HCT116 (cell line): ENCODE measurements at regions not wholly inside any gene's neighbourhood (a gene's known extent, or its start where the extent isn't known, plus 50 kb on each side); places are given as distances from the start of the nearest gene placed in this dataset.

Experiments used
- ATF3 ChIP-seq: IDR thresholded peaks from 2 replicates; pipeline ENCODE4 v1.6.1; 2012
- CTCF ChIP-seq, 3 experiments: fragments of 200-600 bp in 1 of 3; sonication (generic) in 1 of 3; IDR thresholded peaks in 2 of 3; conservative IDR thresholded peaks in 1 of 3; 2 replicates each; pipeline ENCODE4 v1.5.1; 2012 to 2017; ENCODE audit warnings: low read depth in 2 of 3, low read length in 2 of 3, antibody characterized with exemption in 1 of 3, borderline replicate concordance in 1 of 3, control low read depth in 1 of 3, mild to moderate bottlenecking in 1 of 3, mixed read lengths in 1 of 3, mixed run types in 1 of 3, moderate library complexity in 1 of 3; ENCODE audit not compliant: insufficient read depth in 1 of 3
- EGR1 ChIP-seq: IDR thresholded peaks from 2 replicates; pipeline ENCODE4 v1.6.1; 2012; ENCODE audit warnings: low read depth
- EZH2 ChIP-seq: fragments of 200-600 bp; sonication (generic); IDR thresholded peaks from 2 replicates; pipeline ENCODE4 v1.6.1; 2017; ENCODE audit warnings: antibody characterized with exemption, mixed run types
- EZH2phosphoT487 ChIP-seq: fragments of 200-600 bp; IDR thresholded peaks from 2 replicates; pipeline ENCODE4 v1.6.1; 2018; ENCODE audit warnings: antibody characterized with exemption, borderline replicate concordance
- JUND ChIP-seq: IDR thresholded peaks from 2 replicates; pipeline ENCODE4 v1.6.1; 2012
- MAX ChIP-seq: IDR thresholded peaks from 2 replicates; pipeline ENCODE4 v1.6.1; 2012
- POLR2A ChIP-seq: IDR thresholded peaks from 2 replicates; pipeline ENCODE4 v1.7.0; 2011; ENCODE audit warnings: borderline replicate concordance; ENCODE audit not compliant: insufficient read depth, insufficient read length; ENCODE audit errors: extremely low read depth
- POLR2AphosphoS5 ChIP-seq: IDR thresholded peaks from 2 replicates; pipeline ENCODE4 v1.6.1; 2011; ENCODE audit warnings: mild to moderate bottlenecking, low read depth, low read length, moderate library complexity
- RAD21 ChIP-seq: IDR thresholded peaks from 2 replicates; pipeline ENCODE4 v1.6.1; 2012; ENCODE audit warnings: low read depth, mild to moderate bottlenecking
- SP1 ChIP-seq: IDR thresholded peaks from 2 replicates; pipeline ENCODE4 v1.6.1; 2012; ENCODE audit warnings: low read depth
- YY1 ChIP-seq: IDR thresholded peaks from 2 replicates; pipeline ENCODE4 v1.6.1; 2011; ENCODE audit warnings: low read length, low read depth, moderate library complexity, mild to moderate bottlenecking; ENCODE audit not compliant: insufficient replicate concordance; ENCODE audit errors: extremely low read depth

GRCh38 chr17:10993126-10993525 is 155.2 kb upstream of the PIRT start:
- TF ChIP-seq POLR2A = no peak
- TF ChIP-seq SP1 = no peak
- TF ChIP-seq CTCF (IDR thresholded peaks at IDR 0.05 in 2 of 3, conservative IDR thresholded peaks at IDR 0.05 in 1 of 3; ENCODE audit: borderline replicate concordance in 1 of 3, insufficient read depth in 1 of 3, low read depth in 2 of 3, low read length in 2 of 3) = no peak
- TF ChIP-seq EZH2 = no peak
- TF ChIP-seq MAX = no peak
- no peak for TF ChIP-seq RAD21
- no peak for TF ChIP-seq EZH2phosphoT487
- no peak for TF ChIP-seq JUND
- no peak for TF ChIP-seq EGR1
- no peak for TF ChIP-seq POLR2AphosphoS5
- no peak for TF ChIP-seq ATF3
- no peak for TF ChIP-seq YY1
